KG1 (cell line): ENCODE measurements at regions not wholly inside any gene's neighbourhood (a gene's known extent, or its start where the extent isn't known, plus 50 kb on each side); places are given as distances from the start of the nearest gene placed in this dataset.
"Not testable (repeated sequence)": the region's sequence is repeated elsewhere in the genome, so short reads cannot be mapped to it uniquely, and the experiment has no call there.

Source experiments
- DNase-seq: peaks from one replicate; lab custom pipeline; 2025; lab: John Stamatoyannopoulos, UW

- no peak for DNase-seq
These were observed 57.0 kb upstream of the MSN start for GRCh38 chrX:65610481-65610880.

- DNase-seq = no peak
These were observed 57.4 kb upstream of the MSN start for GRCh38 chrX:65610040-65610439.

- DNase-seq = no peak
These were observed 58.2 kb upstream of the MSN start for GRCh38 chrX:65609237-65609636.

DNA sequence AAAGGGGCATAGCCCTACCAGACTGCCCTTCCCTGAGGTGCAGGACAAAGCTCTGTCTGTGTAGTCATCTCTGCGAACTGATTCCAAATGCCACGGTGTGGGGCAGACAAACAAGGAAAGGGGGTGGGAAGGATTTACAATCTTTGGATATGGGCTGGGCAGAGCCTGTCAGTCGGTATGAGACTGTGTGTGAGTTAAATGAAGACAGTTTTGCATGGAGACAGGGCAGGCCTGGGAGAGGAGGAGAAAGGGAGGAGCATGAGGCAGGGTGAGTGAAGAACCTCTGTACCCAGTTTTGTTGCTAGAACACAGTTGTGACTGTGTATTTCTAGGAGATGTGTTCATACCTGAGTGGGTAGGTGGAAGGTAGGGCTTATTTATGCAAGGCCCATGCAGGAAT lies 59.4 kb upstream of the MSN start:
- DNase-seq = no peak

DNA sequence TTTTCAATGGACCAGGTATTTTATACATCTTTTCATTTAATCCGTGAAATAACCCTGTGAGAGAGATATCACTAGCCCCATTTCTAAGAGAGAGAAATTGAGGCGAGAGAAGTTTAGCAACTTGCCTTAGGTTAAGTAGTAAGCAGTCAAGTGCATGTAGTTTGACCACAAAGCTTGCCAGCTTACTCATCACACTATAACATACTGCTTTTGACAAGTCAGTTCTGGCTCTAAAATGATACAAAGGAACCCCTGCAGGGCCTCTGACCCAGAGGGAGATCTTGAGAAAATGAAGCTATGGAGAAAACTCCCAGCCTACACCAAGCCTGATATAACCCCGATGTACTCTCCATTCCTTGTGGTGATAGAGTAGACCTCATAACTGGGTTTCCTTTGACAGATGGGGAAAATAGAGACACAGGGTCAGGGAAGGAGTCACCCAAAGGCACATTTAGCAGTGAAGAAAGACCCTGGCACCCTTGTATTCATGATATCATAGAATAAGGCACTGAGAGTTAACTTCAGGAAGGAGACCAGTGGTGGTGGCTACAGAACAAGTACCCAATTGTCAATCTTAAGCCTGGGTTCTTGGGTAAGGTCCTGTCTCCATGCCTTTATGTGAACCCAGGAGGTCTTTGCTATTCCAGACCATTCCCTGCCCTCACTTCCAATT lies 60.2 kb upstream of the MSN start:
- no peak for DNase-seq

DNA sequence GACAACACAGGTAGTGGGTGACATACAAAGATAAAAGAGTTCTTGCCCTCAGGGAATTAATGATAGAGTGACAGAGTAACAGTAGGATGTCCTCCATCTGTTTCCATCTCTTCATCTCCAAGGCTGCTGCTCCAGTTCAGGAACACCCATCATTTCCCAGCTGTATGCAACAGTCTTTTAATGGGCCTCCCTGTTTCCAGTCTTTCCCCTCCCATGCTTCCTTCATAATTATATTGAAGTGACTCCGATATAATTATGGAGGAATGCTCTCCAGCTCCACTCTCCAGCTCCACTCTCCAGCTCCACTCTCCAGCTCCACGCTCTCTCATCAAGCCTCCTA lies 65.3 kb upstream of the MSN start:
- DNase-seq = no peak

DNA sequence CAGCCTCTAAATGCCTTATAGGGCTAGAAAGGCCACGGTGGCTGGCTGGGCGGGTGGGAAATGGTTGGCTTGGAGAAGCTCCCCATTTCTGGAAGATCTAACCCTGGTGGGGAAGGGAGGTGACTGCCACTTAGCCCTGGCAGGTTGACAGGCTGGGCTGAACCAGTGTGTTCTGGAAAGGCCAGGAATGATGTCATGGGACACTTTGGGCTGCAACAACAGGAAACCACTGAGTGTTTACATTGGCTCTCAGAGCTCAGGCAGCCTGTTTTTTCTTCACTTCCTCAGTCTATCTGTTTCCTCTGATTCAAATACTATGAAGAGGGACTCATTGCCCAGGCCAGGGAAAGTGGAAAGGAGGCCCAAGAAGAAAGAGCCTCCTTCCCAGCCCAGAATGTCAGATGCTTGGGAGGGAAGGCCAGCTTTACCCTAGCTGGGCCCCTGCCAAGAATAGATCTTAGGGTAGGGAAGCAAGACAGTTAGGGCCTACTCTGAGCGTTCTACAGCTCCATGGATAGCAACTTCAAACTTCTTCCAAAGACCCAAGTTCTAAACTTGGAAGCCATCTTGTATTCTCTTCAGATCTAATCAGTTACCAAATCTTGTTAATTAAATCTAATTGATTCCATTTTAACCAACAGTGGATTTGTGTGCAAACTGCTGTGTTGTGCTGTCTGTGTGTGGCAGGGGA lies 65.8 kb upstream of the MSN start:
- no peak for DNase-seq

DNA sequence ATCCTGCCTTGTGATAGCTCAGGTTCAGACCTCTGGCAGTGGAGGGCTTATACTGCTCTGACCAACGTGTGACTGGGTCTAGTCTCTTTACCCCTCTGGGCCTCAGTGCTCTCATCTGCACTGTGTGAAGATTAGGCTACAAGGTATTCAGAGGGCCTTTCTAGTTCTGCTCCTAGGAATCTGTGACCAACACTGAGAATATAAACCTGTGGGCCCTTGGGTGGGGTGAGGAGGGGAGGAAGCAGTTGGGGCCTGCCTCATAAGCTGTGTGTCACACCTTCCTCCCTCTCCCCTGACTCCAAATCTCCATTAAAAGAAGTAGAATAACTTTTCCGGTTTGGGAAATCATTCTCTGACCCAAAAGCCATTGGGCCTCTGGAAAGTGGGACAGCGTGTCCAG lies 66.3 kb upstream of the MSN start:
- no peak for DNase-seq

DNA sequence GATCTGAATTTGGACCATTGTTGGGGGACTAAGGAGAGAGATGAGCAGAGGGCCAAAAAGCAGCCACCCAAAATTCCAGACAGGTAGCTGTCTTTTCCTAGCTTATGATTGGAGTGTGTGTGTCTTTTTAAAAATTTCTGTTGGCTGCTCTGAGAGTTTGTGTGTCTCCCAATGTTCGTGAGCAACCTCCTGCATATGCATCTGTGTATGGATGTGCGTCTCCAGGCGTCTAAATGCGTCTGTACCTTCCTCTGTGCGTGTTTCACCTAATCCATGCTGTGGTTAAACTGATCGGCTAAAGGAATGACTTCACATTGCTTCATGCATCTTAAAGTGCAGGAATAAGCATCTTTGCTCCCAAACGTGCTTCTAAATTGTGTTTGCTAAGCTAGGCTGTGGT lies 65.5 kb upstream of the LAS1L start:
- DNase-seq = no peak

- DNase-seq = no peak
These were observed 64.1 kb upstream of the LAS1L start for GRCh38 chrX:65598559-65599147.

DNA sequence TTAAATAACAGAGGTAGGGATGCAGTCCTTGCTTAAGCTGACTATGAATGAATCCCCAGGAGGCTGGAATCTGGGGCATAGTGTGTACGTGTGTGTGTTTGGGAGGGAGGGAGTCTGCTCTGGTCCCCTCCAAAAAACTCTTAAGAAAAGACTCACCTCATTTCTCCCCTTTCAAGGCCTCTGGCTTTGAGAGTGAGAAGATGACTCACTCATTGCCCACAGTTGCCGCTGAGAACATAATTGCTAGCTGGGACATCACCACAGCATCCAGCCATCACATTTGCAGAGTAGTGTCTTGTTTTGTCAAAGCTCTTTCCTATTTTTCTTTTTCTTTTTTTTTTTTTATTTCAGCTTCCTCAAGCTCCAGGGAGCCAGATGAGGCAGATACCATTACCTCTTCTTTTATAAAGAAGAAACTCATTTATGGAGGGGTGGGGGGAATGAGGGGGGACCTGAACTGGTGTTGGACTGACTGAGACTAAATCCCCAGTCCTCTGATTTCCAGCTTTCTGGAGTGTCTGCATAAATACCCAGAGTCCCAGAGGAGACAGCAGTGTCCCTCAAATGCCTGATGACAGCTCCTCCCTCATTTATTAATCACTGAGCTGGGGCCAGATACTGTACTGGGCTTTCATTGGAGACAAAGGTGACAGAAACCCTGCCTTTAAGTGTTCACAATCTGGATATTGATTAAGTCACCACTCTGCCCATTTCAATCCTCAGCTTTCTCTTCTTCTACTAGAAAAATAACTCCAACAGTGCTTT lies 61.9 kb upstream of the LAS1L start:
- DNase-seq = no peak

GRCh38 chrX:65595460-65595876 lies 60.9 kb upstream of the LAS1L start:
- peak; percentile 80 for DNase-seq

- DNase-seq = no peak
These were observed 56.6 kb upstream of the LAS1L start for GRCh38 chrX:65591206-65591605.

GRCh38 chrX:65589304-65589703 lies 54.7 kb upstream of the LAS1L start:
- no peak for DNase-seq

- DNase-seq = no peak
These were observed 54.2 kb upstream of the LAS1L start for GRCh38 chrX:65588795-65589194.

- DNase-seq = no peak
These were observed 53.3 kb upstream of the LAS1L start for GRCh38 chrX:65587616-65588526.

- DNase-seq = no peak
These were observed 51.9 kb upstream of the LAS1L start for GRCh38 chrX:65586491-65586890.

DNA sequence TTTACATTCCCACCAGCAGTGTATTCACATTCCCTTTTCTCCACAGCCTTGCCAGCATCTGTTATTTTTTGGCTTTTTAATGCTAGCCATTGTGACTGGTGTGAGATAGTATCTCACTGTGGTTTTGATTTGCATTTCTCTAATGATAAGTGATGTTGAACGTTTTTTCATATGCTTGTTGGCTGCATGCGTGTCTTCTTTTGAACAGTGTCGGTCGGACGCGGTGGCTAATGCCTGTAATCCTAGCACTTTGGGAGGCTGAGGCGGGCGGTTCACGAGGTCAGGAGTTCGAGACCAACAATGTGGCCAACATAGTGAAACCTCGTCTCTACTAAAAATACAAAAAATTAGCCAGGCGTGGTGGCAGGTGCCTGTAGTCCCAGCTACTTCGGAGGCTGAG lies 50.6 kb upstream of the LAS1L start:
- not testable (repeated sequence) for DNase-seq
